Astrocyte (in vitro differentiated cells and primary cell): ENCODE measurements at regions not wholly inside any gene's neighbourhood (a gene's known extent, or its start where the extent isn't known, plus 50 kb on each side); places are given as distances from the start of the nearest gene placed in this dataset.

Experiments used
- CTCF ChIP-seq: IDR thresholded peaks from 2 replicates; pipeline ENCODE4 v1.5.1; 2011; ENCODE audit warnings: low read depth, mild to moderate bottlenecking, inconsistent platforms, low read length, moderate library complexity; ENCODE audit not compliant: insufficient read depth
- EZH2 ChIP-seq: IDR thresholded peaks from 2 replicates; pipeline ENCODE4 v1.6.1; 2012; ENCODE audit warnings: mild to moderate bottlenecking, low read length, inconsistent platforms; ENCODE audit not compliant: insufficient read depth

- no peak for TF ChIP-seq CTCF
- TF ChIP-seq EZH2: no peak
Measured at GRCh38 chr10:108014145-108014901, 849.8 kb upstream of the SORCS1 start.
